Cardiac muscle cell (in vitro differentiated cells and primary cell): ENCODE measurements at regions not wholly inside any gene's neighbourhood (a gene's known extent, or its start where the extent isn't known, plus 50 kb on each side); places are given as distances from the start of the nearest gene placed in this dataset.

Experiments
- DNase-seq, 2 donors: peaks; one replicate each; pipeline versions ENCODE4 v3.0.0 to v3.0.0-alpha.2; 2010 to 2017; ENCODE audit warnings: low read depth in 1 of 2, low spot score in 1 of 2
- H3K27ac ChIP-seq: fragments of 200-600 bp; sonication (generic); 2 replicates; pipeline ENCODE4 v1.5.1; 2016
- H3K27me3 ChIP-seq: fragments of 200-600 bp; sonication (generic); 2 replicates; pipeline ENCODE4 v1.6.0; 2016; ENCODE audit warnings: control low read depth
- H3K36me3 ChIP-seq: fragments of 200-600 bp; sonication (generic); 2 replicates; pipeline ENCODE4 v1.5.1; 2016; ENCODE audit warnings: control low read depth
- H3K4me1 ChIP-seq: fragments of 200-600 bp; sonication (generic); 2 replicates; pipeline ENCODE4 v1.8.1; 2017; ENCODE audit warnings: low read depth, mild to moderate bottlenecking, mixed run types
- H3K4me3 ChIP-seq: fragments of 200-600 bp; sonication (generic); 2 replicates; pipeline ENCODE4 v1.5.1; 2016; ENCODE audit warnings: mild to moderate bottlenecking
- H3K9me3 ChIP-seq: fragments of 200-600 bp; sonication (generic); 2 replicates; pipeline ENCODE4 v1.5.1; 2017; ENCODE audit warnings: low read depth, mild to moderate bottlenecking, control low read depth
- TF ChIP-seq, protein P1 (sequence below): IDR thresholded peaks from 2 replicates; pipeline ENCODE4 v1.5.1; 2012; ENCODE audit warnings: low read depth, mild to moderate bottlenecking, low read length

DNA sequence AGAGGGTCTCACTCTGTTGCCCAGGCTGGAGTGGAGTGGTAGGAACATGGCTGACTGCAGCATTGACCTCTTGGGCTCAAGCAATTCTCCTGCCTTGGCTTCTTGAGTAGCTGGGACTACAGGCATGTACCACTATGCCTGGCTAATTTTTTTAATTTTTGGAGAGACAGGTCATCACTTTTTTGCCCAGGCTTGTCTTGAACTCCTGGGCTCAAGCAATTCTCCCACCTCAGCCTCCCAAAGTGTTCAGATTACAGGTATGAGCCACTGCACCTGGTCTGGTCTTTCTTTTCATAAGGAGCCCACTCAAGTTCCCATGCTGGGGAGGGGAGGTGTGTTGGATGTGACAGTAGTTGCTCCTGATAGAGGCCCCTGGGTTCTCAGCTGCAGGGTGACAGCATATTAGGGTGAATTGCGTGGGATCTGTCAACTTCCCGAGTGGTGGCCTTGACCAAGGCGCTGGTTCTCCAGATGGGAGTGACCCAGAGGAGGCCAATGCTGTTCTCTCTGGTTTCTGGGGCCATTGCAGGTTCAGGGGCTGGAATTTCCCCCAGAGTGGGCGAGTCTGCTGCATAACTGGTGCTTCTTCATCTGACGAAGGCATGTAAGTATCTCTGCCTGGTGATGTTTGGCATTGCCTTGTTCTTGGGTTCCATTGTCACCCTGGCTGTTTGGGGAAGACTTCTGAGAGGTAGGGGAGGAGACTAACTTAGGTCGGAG lies 52.4 kb upstream of the ESRRB start:
- H3K27me3 ChIP-seq, result peaks cover 1% of the 10 kb centered on the region
- no peak overlapping the region for H3K4me3 ChIP-seq
- no peaks in the 10 kb centered on the region for H3K9me3 ChIP-seq
- no peak for DNase-seq
- peaks cover 5% of the 10 kb centered on the region for H3K4me1 ChIP-seq
- no peaks in the 10 kb centered on the region for H3K36me3 ChIP-seq
- TF ChIP-seq, protein P1, sequence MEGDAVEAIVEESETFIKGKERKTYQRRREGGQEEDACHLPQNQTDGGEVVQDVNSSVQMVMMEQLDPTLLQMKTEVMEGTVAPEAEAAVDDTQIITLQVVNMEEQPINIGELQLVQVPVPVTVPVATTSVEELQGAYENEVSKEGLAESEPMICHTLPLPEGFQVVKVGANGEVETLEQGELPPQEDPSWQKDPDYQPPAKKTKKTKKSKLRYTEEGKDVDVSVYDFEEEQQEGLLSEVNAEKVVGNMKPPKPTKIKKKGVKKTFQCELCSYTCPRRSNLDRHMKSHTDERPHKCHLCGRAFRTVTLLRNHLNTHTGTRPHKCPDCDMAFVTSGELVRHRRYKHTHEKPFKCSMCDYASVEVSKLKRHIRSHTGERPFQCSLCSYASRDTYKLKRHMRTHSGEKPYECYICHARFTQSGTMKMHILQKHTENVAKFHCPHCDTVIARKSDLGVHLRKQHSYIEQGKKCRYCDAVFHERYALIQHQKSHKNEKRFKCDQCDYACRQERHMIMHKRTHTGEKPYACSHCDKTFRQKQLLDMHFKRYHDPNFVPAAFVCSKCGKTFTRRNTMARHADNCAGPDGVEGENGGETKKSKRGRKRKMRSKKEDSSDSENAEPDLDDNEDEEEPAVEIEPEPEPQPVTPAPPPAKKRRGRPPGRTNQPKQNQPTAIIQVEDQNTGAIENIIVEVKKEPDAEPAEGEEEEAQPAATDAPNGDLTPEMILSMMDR, result no peak
- H3K27ac ChIP-seq, result no peak overlapping the region

DNA sequence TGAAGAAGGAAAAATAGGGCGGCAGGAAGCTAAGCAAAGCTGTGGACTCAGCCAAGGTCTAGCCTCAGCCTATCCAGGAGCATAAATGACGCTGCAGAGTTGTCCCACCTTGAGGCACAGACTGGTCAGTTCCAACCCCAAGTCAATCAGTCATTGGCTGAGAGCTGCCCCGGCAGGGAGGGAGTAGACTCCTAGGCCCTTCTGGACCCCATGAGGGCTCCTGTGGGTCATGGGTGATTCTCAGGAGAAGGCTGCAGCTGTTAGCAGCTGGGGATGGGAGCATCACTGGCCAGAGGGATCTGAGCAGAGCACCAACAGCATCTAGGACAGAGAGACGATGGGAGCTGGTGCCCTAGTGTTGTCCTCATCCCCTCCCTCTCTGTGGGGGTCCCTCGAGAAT lies 51.8 kb upstream of the ESRRB start:
- DNase-seq, result no peak
- TF ChIP-seq, protein P1, result no peak

More for the DNA sequence above, 51.8 kb upstream of the ESRRB start:
- Histone ChIP-seq H3K27me3 (peaks cover 7% of the 10 kb centered on the region), H3K9me3 (no peaks in the 10 kb centered on the region), H3K4me1 (peaks cover 5% of the 10 kb centered on the region), H3K36me3 (no peaks in the 10 kb centered on the region), H3K4me3 (no peak overlapping the region), H3K27ac (no peak overlapping the region)
